H1 (cell line): ENCODE measurements at regions not wholly inside any gene's neighbourhood (a gene's known extent, or its start where the extent isn't known, plus 50 kb on each side); places are given as distances from the start of the nearest gene placed in this dataset.

Source experiments
- CTCF ChIA-PET: fragments of 300-600 bp; sonication (Branson Sonifier 250); formaldehyde crosslinking; loops from one replicate; lab custom pipeline; 2021; ENCODE audit not compliant: partially characterized antibody; lab: Charles Lee
- POLR2A ChIA-PET: fragments of 300-600 bp; sonication (Branson Sonifier 250); formaldehyde crosslinking; loops from one replicate; lab custom pipeline; 2021; ENCODE audit warnings: inconsistent platforms; ENCODE audit not compliant: partially characterized antibody; lab: Charles Lee
- DNase-seq, 2 experiments: peaks; one replicate each; pipeline versions ENCODE4 v3.0.0 to v3.0.0-alpha.2; 2010 to 2022; ENCODE audit warnings: low spot score in 2 of 2, low read depth in 1 of 2, mixed read lengths in 1 of 2
- FAIRE-seq: peaks from 2 replicates; lab custom pipeline; 2011; peaks lifted over from hg19 to GRCh38; lab: Jason Lieb, UNC
- H2AFZ ChIP-seq: 2 replicates; pipeline ENCODE4 v1.8.1; 2012; ENCODE audit warnings: low read length, inconsistent platforms
- H2AK5ac ChIP-seq: 2 replicates; pipeline ENCODE4 v1.6.1; 2013; ENCODE audit warnings: low read depth, low read length
- H2BK120ac ChIP-seq: replicated peaks from 2 replicates; pipeline ENCODE3; 2013; ENCODE audit warnings: low read depth, low read length, inconsistent platforms
- H2BK12ac ChIP-seq: 2 replicates; pipeline ENCODE4 v1.6.1; 2013; ENCODE audit warnings: low read depth, low read length
- H2BK15ac ChIP-seq: 2 replicates; pipeline ENCODE4 v1.6.1; 2013; ENCODE audit warnings: low read length
- H2BK20ac ChIP-seq: 2 replicates; pipeline ENCODE4 v1.6.1; 2013; ENCODE audit warnings: low read length
- H2BK5ac ChIP-seq: 2 replicates; pipeline ENCODE4 v1.6.1; 2013; ENCODE audit warnings: low read depth, low read length
- H3K14ac ChIP-seq: 2 replicates; pipeline ENCODE4 v1.6.1; 2013; ENCODE audit warnings: inconsistent platforms; ENCODE audit not compliant: insufficient read length
- H3K18ac ChIP-seq: 2 replicates; pipeline ENCODE4 v1.6.1; 2013; ENCODE audit warnings: low read length; ENCODE audit errors: extremely low read depth
- H3K23ac ChIP-seq: 2 replicates; pipeline ENCODE4 v1.6.1; 2013; ENCODE audit warnings: inconsistent platforms; ENCODE audit not compliant: insufficient read length
- H3K23me2 ChIP-seq: 2 replicates; pipeline ENCODE4 v1.6.1; 2013; ENCODE audit warnings: low read depth, low read length
- H3K27ac ChIP-seq: 2 replicates; pipeline ENCODE4 v1.6.1; 2011; ENCODE audit warnings: low read depth, low read length, inconsistent platforms
- H3K27me3 ChIP-seq, 4 experiments: replicated peaks in 1 of 4; 1 replicate in 1 of 4; 2 replicates in 3 of 4; pipeline versions ENCODE4 v1.6.1 to v1.8.1; 2011 to 2013; ENCODE audit warnings: low read length in 3 of 4, mild to moderate bottlenecking in 3 of 4, inconsistent platforms in 2 of 4, mixed read lengths in 2 of 4, moderate library complexity in 1 of 4; ENCODE audit not compliant: control insufficient read depth in 3 of 4, insufficient read depth in 3 of 4; ENCODE audit errors: extremely low read depth in 1 of 4
- H3K36me3 ChIP-seq, 4 experiments: 2 replicates each; pipeline versions ENCODE4 v1.6.1 to v1.8.1; 2011 to 2013; ENCODE audit warnings: mild to moderate bottlenecking in 4 of 4, low read length in 3 of 4, moderate library complexity in 2 of 4, control low read depth in 1 of 4, inconsistent platforms in 1 of 4; ENCODE audit not compliant: insufficient read depth in 4 of 4, control insufficient read depth in 2 of 4
- H3K4ac ChIP-seq: replicated peaks from 2 replicates; pipeline ENCODE3; 2013; ENCODE audit warnings: low read length, low read depth, mixed read lengths, inconsistent platforms; ENCODE audit not compliant: insufficient read length
- H3K4me1 ChIP-seq, 4 experiments: replicated peaks in 1 of 4; 1 replicate in 1 of 4; 2 replicates in 3 of 4; pipeline versions ENCODE4 v1.6.1 to v1.8.1; 2011 to 2013; ENCODE audit warnings: low read length in 3 of 4, inconsistent platforms in 2 of 4, mixed read lengths in 1 of 4; ENCODE audit not compliant: insufficient read depth in 4 of 4, control insufficient read depth in 3 of 4
- H3K4me2 ChIP-seq, 2 experiments: 2 replicates each; pipeline versions ENCODE4 v1.6.1 to v1.8.1; 2011 to 2013; ENCODE audit warnings: low read depth in 2 of 2, low read length in 2 of 2, control low read depth in 1 of 2, inconsistent platforms in 1 of 2, mild to moderate bottlenecking in 1 of 2; ENCODE audit not compliant: insufficient read depth in 1 of 2
- H3K4me3 ChIP-seq, 4 experiments: fragments of 200-600, 300-600 bp in 1 of 4; sonication (generic), shearing (Covaris generic), sonication (Bioruptor Twin) in 1 of 4; 2 replicates each; pipeline versions ENCODE4 v1.5.1 to v1.8.1; 2011 to 2016; ENCODE audit warnings: low read length in 4 of 4, low read depth in 3 of 4, control low read depth in 2 of 4, inconsistent platforms in 2 of 4, mild to moderate bottlenecking in 2 of 4, mixed read lengths in 1 of 4, moderate library complexity in 1 of 4; ENCODE audit not compliant: insufficient read depth in 2 of 4; ENCODE audit errors: extremely low read depth in 1 of 4
- H3K56ac ChIP-seq: replicated peaks from 2 replicates; pipeline ENCODE3; 2013; ENCODE audit warnings: low read depth, mild to moderate bottlenecking, mixed read lengths, low read length, inconsistent platforms; ENCODE audit not compliant: insufficient read length
- H3K79me1 ChIP-seq: 2 replicates; pipeline ENCODE4 v1.6.1; 2013; ENCODE audit warnings: low read depth, low read length, control low read depth
- H3K79me2 ChIP-seq, 2 experiments: 2 replicates each; pipeline versions ENCODE4 v1.6.1 to v1.8.1; 2012 to 2013; ENCODE audit warnings: low read length in 2 of 2, mild to moderate bottlenecking in 2 of 2, inconsistent platforms in 1 of 2; ENCODE audit not compliant: insufficient read depth in 2 of 2, control insufficient read depth in 1 of 2
- H3K9ac ChIP-seq, 4 experiments: replicated peaks in 1 of 4; 1 replicate in 1 of 4; 2 replicates in 3 of 4; pipeline versions ENCODE4 v1.6.1 to v1.8.1; 2011 to 2013; ENCODE audit warnings: low read depth in 3 of 4, low read length in 3 of 4, control low read depth in 2 of 4, mild to moderate bottlenecking in 2 of 4, moderate library complexity in 2 of 4, inconsistent platforms in 1 of 4; ENCODE audit errors: extremely low read depth in 1 of 4
- H3K9me3 ChIP-seq, 2 experiments: 2 replicates each; pipeline versions ENCODE4 v1.6.1 to v1.8.1; 2012 to 2013; ENCODE audit warnings: mild to moderate bottlenecking in 2 of 2, moderate library complexity in 2 of 2, control low read depth in 1 of 2, inconsistent platforms in 1 of 2, low read depth in 1 of 2, low read length in 1 of 2, mixed read lengths in 1 of 2; ENCODE audit not compliant: insufficient read depth in 2 of 2
- H4K20me1 ChIP-seq, 2 experiments: replicated peaks in 1 of 2; 2 replicates each; pipeline versions ENCODE3 to v1.8.1; 2011 to 2013; ENCODE audit warnings: inconsistent platforms in 2 of 2, low read length in 2 of 2, mild to moderate bottlenecking in 1 of 2; ENCODE audit not compliant: insufficient read depth in 2 of 2, control insufficient read depth in 1 of 2
- H4K5ac ChIP-seq: 2 replicates; pipeline ENCODE4 v1.6.1; 2013; ENCODE audit warnings: low read length, low read depth, mixed read lengths, inconsistent platforms; ENCODE audit not compliant: insufficient read length
- H4K8ac ChIP-seq: 2 replicates; pipeline ENCODE4 v1.8.0; 2013; ENCODE audit warnings: mild to moderate bottlenecking, moderate library complexity, low read length, inconsistent platforms; ENCODE audit not compliant: insufficient read depth; ENCODE audit errors: extremely low read depth
- H4K91ac ChIP-seq: replicated peaks from 2 replicates; pipeline ENCODE3; 2013; ENCODE audit warnings: low read length, mixed read lengths, inconsistent platforms; ENCODE audit not compliant: insufficient read length
- ASH2L ChIP-seq: fragments of 200-600, 300-600 bp; sonication (generic); IDR thresholded peaks from one replicate; pipeline ENCODE4 v1.7.1; 2017; ENCODE audit warnings: low read length
- CBX5 ChIP-seq: fragments of 300-800, 300-1000 bp; sonication (generic); IDR thresholded peaks from 2 replicates; pipeline ENCODE4 v1.7.1; 2016; ENCODE audit warnings: antibody characterized with exemption, low read length, low read depth
- CEBPB ChIP-seq: IDR thresholded peaks from 2 replicates; pipeline ENCODE4 v1.6.1; 2012; ENCODE audit warnings: low read depth, low read length
- CTCF ChIP-seq, 3 experiments: IDR thresholded peaks; 1 replicate in 2 of 3; 2 replicates in 1 of 3; pipeline versions ENCODE4 v1.5.1 to v1.6.1; 2011; ENCODE audit warnings: low read length in 3 of 3, mild to moderate bottlenecking in 3 of 3, inconsistent platforms in 2 of 3, low read depth in 1 of 3, moderate library complexity in 1 of 3; ENCODE audit not compliant: insufficient read depth in 1 of 3; ENCODE audit errors: control extremely low read depth in 1 of 3
- EZH2 ChIP-seq: fragments of 200-600 bp; sonication (generic); IDR thresholded peaks from 2 replicates; pipeline ENCODE4 v1.7.1; 2012; ENCODE audit warnings: low read depth, mild to moderate bottlenecking, moderate library complexity, low read length, inconsistent platforms; ENCODE audit not compliant: severe bottlenecking
- HDAC6 ChIP-seq: IDR thresholded peaks from one replicate; pipeline ENCODE4 v1.7.1; 2012; ENCODE audit warnings: low read depth, mild to moderate bottlenecking, inconsistent platforms, low read length, moderate library complexity
- SAP30 ChIP-seq: fragments of 300-600 bp; sonication (generic); IDR thresholded peaks from 2 replicates; pipeline ENCODE4 v1.7.1; 2012; ENCODE audit warnings: low read length, moderate library complexity, mild to moderate bottlenecking, inconsistent platforms; ENCODE audit not compliant: insufficient read depth, insufficient replicate concordance
- TAF1 ChIP-seq: IDR thresholded peaks from 2 replicates; pipeline ENCODE4 v1.6.1; 2011; ENCODE audit warnings: mild to moderate bottlenecking, low read depth, low read length
- WGBS, 2 experiments: shearing (Covaris generic) in 1 of 2; methylation state at CpG; one replicate each; pipeline versions ENCODE4 v1.1.6 to v1.1.7; 2013 to 2015; ENCODE audit warnings: low lambda C conversion rate in 2 of 2, mixed read lengths in 2 of 2, inconsistent platforms in 1 of 2, low coverage in 1 of 2, missing lambda C conversion rate in 1 of 2; ENCODE audit not compliant: insufficient replicate concordance in 2 of 2, insufficient coverage in 1 of 2, insufficient read length in 1 of 2; ENCODE audit errors: extremely low coverage in 1 of 2, missing lambda C conversion rate in 1 of 2; 5-methylcytosine and 5-hydroxymethylcytosine counted together

- DNase-seq (no peak), FAIRE-seq (no peak)
- 90% methylated on average over 17 of the region's 19 CpGs; no CpG with 5 or more reads in 1 of the 2 experiments for WGBS, 2 experiments
- no peaks in the 10 kb centered on the region for H4K20me1 ChIP-seq
- H2BK120ac ChIP-seq: no peak overlapping the region
- H3K79me2 ChIP-seq: no peaks in the 10 kb centered on the region
- peak overlapping the region; percentile 91; the same call in 1 of the 2 replicates for H2BK12ac ChIP-seq
- no peaks in the 10 kb centered on the region; a peak in 1 of 7 replicates for H3K27me3 ChIP-seq
- H3K9me3 ChIP-seq: peaks cover 3 to 6% of the 10 kb centered on the region in 2 experiments; a peak in 1 of 4 replicates
- H4K5ac ChIP-seq: no peak overlapping the region
- peak overlapping the region; percentile 13; the same call in 1 of the 2 replicates for H2BK20ac ChIP-seq
- no peaks in the 10 kb centered on the region for H3K36me3 ChIP-seq
- POLR2A ChIA-PET: interaction anchor here (0.6 kb wide), 1 partner anchor 1068 kb away, joined by 3 read pairs; no protein-coding TSS in a partner anchor
- H3K18ac ChIP-seq: no peak overlapping the region
- peaks cover 2 to 11% (median 6%) of the 10 kb centered on the region in 4 experiments; a peak in 6 of 7 replicates for H3K4me1 ChIP-seq
- H3K14ac ChIP-seq: no peak overlapping the region
- peak overlapping the region; percentile 46; the same call in 1 of the 2 replicates for H2AFZ ChIP-seq
- CTCF ChIA-PET: interaction anchor here (0.8 to 0.9 kb wide), 2 partner anchors 67 to 73 kb away, joined by 3 read pairs; no protein-coding TSS in a partner anchor
- no peak overlapping the region for H3K23ac ChIP-seq
- H3K4me2 ChIP-seq: no peak overlapping the region
- H4K8ac ChIP-seq: 0 out of 2 replicates have a peak overlapping the region, but pooled peaks have one; percentile 15
- H4K91ac ChIP-seq: peak overlapping the region; percentile 23
- H2AK5ac ChIP-seq: peak overlapping the region; percentile 10; the same call in 1 of the 2 replicates
- H3K9ac ChIP-seq: no peak overlapping the region; a peak in 1 of 7 replicates
- no peaks in the 10 kb centered on the region for H3K79me1 ChIP-seq
- no peak overlapping the region for H3K4me3 ChIP-seq
- H2BK15ac ChIP-seq: peak overlapping the region; percentile 13; the same call in 1 of the 2 replicates
- H3K56ac ChIP-seq: no peak overlapping the region
- H3K27ac ChIP-seq: no peak overlapping the region
- H3K4ac ChIP-seq: no peak overlapping the region
- no peaks in the 10 kb centered on the region for H3K23me2 ChIP-seq
- peak overlapping the region; percentile 71; the same call in 1 of the 2 replicates for H2BK5ac ChIP-seq
- TF ChIP-seq HDAC6 (no peak), CTCF (IDR thresholded peaks at IDR 0.05; ENCODE audit: control extremely low read depth in 1 of 3, insufficient read depth in 1 of 3, low read depth in 1 of 3, low read length in 3 of 3) (no peak), CEBPB (no peak), TAF1 (no peak), EZH2 (no peak), SAP30 (no peak), CBX5 (no peak), ASH2L (no peak)
Measured at GRCh38 chr17:5902181-5903140, 167.7 kb upstream of the WSCD1 start.
